ENCODE measurements at regions not wholly inside any gene's neighbourhood (a gene's known extent, or its start where the extent isn't known, plus 50 kb on each side); places are given as distances from the start of the nearest gene placed in this dataset.
"Not testable (repeated sequence)": the region's sequence is repeated elsewhere in the genome, so short reads cannot be mapped to it uniquely, and the experiment has no call there.

DNA sequence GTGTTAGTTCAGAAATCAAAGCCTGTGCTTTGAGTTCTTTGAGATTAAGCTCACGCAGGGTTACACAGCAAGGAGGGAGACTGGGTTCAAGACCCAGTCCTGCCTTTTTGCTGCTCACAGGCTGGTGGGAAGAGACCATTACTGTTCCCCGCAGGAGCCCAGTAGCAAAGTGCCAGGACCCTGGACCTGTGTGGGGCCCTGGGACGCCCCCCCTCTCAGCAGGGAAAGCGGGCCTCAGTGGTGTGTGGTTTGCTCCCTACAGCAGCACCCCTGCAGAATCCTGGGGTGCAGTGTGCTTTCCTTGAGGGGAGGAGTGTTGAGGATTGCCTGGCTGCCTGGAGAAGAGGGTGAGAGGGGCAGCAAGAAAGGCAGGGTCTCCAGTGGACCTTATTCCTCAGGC, 231.1 kb downstream of the POTEH start:
- H3K4me3 Mint-ChIP-seq; CTCF ChIA-PET (ENCODE audit: partially characterized antibody); H3K36me3 Mint-ChIP-seq; H3K27ac Mint-ChIP-seq; intact Hi-C loops (cut with micrococcal nuclease); H3K27ac ChIP-seq (ENCODE audit: low read depth, low read length); H3K9me3 Mint-ChIP-seq; H3K4me3 ChIP-seq (ENCODE audit: low read length in 2 of 2); H3K27me3 ChIP-seq (ENCODE audit: insufficient read depth, low read length); H3K4me1 ChIP-seq (ENCODE audit: insufficient read depth, low read length); DNase-seq; H3K36me3 ChIP-seq (ENCODE audit: insufficient read depth, low read length); H3K4me1 Mint-ChIP-seq; POLR2A ChIA-PET (ENCODE audit: partially characterized antibody); H3K9me3 ChIP-seq (ENCODE audit: control insufficient read depth in 1 of 2, low read length in 2 of 2); H3K27me3 Mint-ChIP-seq: not testable (repeated sequence)

DNA sequence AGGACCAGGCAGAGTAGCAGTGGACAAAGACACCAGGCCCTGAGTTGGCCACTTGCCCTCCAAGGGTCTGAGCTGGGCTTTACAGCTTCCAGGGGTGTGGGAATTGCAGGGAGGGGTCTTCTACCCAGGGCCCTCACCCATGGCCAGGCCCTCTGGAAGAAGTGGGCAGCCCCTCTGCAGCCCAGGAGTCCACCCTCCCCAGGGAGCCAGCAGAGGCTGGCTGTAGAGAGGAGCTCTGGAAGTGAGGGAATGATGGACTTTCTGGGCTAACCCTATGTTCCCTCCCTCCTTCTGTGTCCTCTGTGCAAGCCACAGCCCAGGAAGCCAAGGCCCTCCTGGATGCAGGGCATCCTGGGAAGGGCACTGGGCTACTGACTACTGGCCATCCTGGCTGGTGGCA, 232.3 kb downstream of the POTEH start:
- H3K4me3 ChIP-seq (ENCODE audit: low read length in 2 of 2); CTCF ChIA-PET (ENCODE audit: partially characterized antibody); H3K9me3 Mint-ChIP-seq; POLR2A ChIA-PET (ENCODE audit: partially characterized antibody); H3K27ac ChIP-seq (ENCODE audit: low read depth, low read length); H3K27ac Mint-ChIP-seq; intact Hi-C loops (cut with micrococcal nuclease); H3K27me3 Mint-ChIP-seq; H3K36me3 ChIP-seq (ENCODE audit: insufficient read depth, low read length); H3K4me1 Mint-ChIP-seq; H3K4me3 Mint-ChIP-seq; DNase-seq; H3K9me3 ChIP-seq (ENCODE audit: control insufficient read depth in 1 of 2, low read length in 2 of 2); H3K27me3 ChIP-seq (ENCODE audit: insufficient read depth, low read length); H3K36me3 Mint-ChIP-seq; H3K4me1 ChIP-seq (ENCODE audit: insufficient read depth, low read length): not testable (repeated sequence)

DNA sequence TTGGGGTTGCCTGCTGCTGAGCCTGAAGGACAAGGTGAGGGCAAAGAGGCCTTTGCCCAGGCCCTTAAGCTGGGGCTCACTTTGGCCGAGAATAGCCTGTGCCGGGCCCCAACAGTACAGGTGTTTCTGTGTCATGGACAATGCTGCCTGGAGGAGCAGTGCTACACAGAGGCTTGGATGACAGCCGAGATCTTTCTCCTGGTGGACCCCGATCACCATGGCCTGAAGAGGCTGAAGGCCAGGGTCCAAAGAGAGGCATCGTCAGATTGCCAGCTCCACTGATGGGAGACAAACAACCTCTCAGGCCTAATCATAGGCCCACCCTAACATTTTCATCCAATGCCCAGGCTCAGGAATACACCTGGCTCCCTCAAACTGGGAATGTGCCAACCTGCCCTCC, 232.8 kb downstream of the POTEH start:
- H3K4me1 Mint-ChIP-seq; H3K27me3 Mint-ChIP-seq; H3K9me3 Mint-ChIP-seq; H3K9me3 ChIP-seq (ENCODE audit: control insufficient read depth in 1 of 2, low read length in 2 of 2); H3K4me3 Mint-ChIP-seq; POLR2A ChIA-PET (ENCODE audit: partially characterized antibody); H3K36me3 Mint-ChIP-seq; H3K36me3 ChIP-seq (ENCODE audit: insufficient read depth, low read length); H3K27me3 ChIP-seq (ENCODE audit: insufficient read depth, low read length); CTCF ChIA-PET (ENCODE audit: partially characterized antibody); H3K4me1 ChIP-seq (ENCODE audit: insufficient read depth, low read length); H3K27ac ChIP-seq (ENCODE audit: low read depth, low read length); H3K4me3 ChIP-seq (ENCODE audit: low read length in 2 of 2); H3K27ac Mint-ChIP-seq; intact Hi-C loops (cut with micrococcal nuclease); DNase-seq: not testable (repeated sequence)

DNA sequence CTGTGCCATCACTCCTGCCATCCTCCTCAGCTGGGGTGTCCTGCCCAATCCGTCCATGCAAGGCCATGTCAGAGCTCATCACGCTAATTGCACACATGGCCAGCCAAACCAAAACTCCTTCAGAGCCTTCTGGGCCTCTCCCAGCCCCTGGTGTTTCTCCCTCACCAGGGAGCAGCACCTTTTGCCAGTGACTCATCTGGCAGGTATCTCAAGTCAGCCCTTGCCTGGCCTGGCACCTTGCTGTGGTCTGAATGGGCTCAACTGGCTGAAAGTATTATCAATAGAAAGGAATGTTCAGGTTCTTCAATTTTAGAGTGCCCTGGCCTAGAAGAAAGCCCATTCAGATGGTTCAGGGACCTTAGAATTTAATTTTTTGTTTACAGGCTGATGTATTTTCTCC, 235.0 kb downstream of the POTEH start:
- H3K4me3 Mint-ChIP-seq; H3K36me3 Mint-ChIP-seq; H3K36me3 ChIP-seq (ENCODE audit: insufficient read depth, low read length); H3K27me3 Mint-ChIP-seq; DNase-seq; intact Hi-C loops (cut with micrococcal nuclease); H3K9me3 ChIP-seq (ENCODE audit: control insufficient read depth in 1 of 2, low read length in 2 of 2); H3K4me3 ChIP-seq (ENCODE audit: low read length in 2 of 2); H3K4me1 ChIP-seq (ENCODE audit: insufficient read depth, low read length); H3K27me3 ChIP-seq (ENCODE audit: insufficient read depth, low read length); H3K27ac Mint-ChIP-seq; H3K4me1 Mint-ChIP-seq; H3K27ac ChIP-seq (ENCODE audit: low read depth, low read length); POLR2A ChIA-PET (ENCODE audit: partially characterized antibody); H3K9me3 Mint-ChIP-seq; CTCF ChIA-PET (ENCODE audit: partially characterized antibody): not testable (repeated sequence)

DNA sequence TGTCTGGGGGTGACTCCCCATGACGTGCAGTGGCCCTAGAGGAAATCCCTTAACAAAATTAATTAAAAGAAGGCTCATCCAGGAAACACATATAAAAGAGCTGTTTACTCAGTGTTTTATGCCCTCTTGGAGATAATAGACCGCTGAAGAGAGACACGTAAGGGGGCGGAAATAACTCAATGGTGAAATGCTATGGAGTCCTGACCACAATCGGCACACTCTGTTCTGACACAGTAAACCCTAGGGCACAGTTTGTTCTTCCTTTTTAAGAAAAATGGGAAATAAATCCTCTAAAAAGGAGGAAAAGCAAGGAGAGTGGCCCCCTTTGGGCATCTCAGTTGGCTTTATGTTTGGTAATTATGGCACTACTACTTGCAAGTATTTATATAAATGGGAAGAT, 237.3 kb downstream of the POTEH start:
- H3K27me3 Mint-ChIP-seq; H3K9me3 ChIP-seq (ENCODE audit: control insufficient read depth in 1 of 2, low read length in 2 of 2); H3K36me3 ChIP-seq (ENCODE audit: insufficient read depth, low read length); H3K27ac ChIP-seq (ENCODE audit: low read depth, low read length); intact Hi-C loops (cut with micrococcal nuclease); H3K9me3 Mint-ChIP-seq; CTCF ChIA-PET (ENCODE audit: partially characterized antibody); H3K4me3 Mint-ChIP-seq; H3K4me3 ChIP-seq (ENCODE audit: low read length in 2 of 2); H3K4me1 Mint-ChIP-seq; H3K27ac Mint-ChIP-seq; DNase-seq; H3K36me3 Mint-ChIP-seq; POLR2A ChIA-PET (ENCODE audit: partially characterized antibody); H3K27me3 ChIP-seq (ENCODE audit: insufficient read depth, low read length); H3K4me1 ChIP-seq (ENCODE audit: insufficient read depth, low read length): not testable (repeated sequence)

All from CD4-positive, alpha-beta memory T cell (primary cell).